NCI-H2227 treated with DMSO at 0.1 percent for 48 hours (cell line): ENCODE measurements at regions not wholly inside any gene's neighbourhood (a gene's known extent, or its start where the extent isn't known, plus 50 kb on each side); places are given as distances from the start of the nearest gene placed in this dataset.
"Not testable (repeated sequence)": the region's sequence is repeated elsewhere in the genome, so short reads cannot be mapped to it uniquely, and the experiment has no call there.

Experiments
- DNase-seq: peaks from one replicate; lab custom pipeline; 2025; lab: John Stamatoyannopoulos, UW

DNA sequence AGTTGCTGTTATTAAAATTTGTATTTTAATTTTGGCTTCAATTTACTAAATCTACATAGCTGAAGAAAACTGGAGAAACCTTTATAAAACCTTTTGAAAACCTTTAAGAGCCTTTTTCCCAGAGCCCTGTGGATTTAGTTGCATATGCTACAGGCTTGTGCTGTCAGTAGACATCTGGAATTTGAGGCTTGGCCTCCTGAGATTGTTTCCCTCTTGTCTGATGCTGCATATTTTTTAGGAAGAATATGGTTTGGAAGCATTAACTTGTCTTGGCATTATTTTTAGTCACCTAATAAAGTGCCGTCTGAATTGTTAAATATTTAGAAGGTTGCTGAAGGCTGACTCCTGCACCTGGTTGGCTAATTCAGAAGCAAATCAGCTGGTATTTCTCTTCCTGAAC is 369.4 kb downstream of the UTRN start:
- DNase-seq, result no peak

DNA sequence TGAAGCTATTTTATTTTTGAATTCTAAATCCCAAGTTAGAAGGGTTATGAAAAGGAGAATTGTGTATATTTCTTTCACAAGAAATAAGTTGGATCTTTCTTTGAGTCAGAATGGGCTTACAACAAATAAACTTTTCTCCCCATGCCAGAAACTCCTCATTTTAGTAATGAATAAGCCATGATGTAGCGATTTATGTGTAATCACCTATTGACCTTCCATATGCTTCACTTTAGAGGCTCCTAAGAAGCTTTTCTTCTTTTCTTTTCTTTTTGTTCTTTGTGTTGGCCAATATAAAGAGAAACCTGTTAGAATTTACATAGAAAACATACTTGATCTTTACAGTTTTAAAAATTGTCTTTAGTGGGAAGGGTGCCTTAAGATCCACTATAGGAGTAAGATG is 370.2 kb downstream of the UTRN start:
- no peak for DNase-seq

DNA sequence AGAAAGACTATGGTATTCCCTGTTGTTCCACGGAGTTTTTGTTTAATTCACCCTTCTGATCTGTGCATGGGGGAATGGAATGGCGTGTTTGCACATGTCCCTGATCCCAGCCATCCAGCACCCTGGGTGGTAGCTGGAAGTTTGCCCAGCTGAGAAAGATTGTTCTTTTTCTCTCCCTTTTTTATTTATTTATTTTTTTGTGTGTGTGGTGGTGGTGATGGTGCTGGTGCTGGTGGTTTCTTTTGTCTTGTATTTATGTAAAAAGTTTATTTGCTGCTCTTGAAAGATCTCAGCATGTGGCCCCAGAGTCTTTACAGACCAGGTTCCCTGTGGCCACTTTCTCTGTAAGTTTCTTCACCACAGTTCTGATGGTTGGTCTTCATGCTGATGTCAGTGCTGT is 372.6 kb downstream of the UTRN start:
- no peak for DNase-seq

DNA sequence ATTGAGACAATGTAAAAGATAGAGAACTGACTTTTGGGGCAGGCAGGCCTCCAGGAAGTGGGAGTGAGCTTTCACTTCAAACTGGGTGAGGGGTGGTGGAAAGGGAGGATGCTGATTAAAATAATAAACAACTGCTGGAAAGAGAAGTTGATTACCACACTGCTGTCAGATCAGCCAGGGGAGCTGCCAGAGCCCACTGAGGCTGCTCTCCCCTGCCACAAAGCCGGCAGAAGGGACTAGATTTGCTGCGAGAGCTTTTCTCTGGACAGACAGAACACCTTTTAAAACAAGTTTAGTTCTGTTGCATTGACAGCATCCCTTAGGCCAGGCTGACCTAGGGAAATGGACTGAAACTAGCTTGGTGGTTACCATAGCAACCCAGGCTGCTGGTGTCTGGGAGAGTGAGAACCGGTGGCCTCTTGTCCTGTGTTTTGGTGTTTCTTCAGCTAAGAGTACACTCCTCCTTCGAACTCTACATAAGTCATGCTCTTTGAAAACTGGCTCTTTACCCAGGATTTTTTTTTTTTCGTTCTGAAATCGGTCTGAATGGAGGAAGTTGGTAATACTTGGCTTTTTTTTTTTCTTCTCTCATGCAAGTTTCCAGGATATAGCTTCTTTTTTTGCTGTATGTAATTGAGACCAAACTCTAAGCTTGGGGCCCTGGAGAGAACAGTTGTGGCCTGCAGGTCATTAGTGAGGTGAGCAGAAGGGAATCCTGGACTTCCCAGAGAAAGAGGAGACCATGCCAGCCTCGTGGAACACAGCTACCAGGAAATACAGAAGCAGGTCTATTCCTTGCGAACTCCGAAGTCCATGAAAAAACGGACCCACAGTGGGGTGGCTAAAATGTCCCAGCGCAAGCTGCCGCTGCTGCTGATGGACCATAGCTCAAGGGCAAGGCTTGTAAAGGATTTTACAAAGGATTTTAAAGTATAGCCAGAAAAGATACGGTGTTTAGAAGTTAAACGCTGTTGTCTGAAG is 374.4 kb downstream of the UTRN start:
- peak; percentile 10 for DNase-seq

DNA sequence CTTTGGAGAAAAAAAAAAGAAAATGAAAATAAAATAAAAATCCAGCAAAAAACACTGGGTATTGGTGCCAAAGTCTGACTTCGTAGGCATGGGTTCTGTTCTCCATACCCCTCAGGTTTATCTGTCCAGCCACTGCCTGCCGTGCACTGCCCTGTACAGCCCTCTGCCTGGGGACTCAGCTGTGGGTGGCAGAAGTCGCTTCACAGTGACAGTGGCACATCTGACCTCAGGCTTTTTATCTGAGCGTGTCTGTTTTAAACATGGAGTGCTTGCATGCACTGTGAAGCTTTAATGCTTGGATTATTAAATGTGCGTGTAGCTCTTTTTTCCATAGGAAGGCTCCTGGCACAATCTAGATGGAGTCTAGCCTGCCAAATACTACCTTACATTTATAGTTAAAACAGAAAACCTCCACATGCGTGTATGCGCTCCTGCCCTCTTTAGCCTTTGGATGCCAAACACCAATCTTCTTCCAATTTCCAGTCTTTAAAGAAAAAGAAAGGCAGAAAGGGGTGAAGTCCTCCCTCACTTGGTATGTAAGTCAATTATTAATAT is 375.5 kb downstream of the UTRN start:
- DNase-seq, result no peak

DNA sequence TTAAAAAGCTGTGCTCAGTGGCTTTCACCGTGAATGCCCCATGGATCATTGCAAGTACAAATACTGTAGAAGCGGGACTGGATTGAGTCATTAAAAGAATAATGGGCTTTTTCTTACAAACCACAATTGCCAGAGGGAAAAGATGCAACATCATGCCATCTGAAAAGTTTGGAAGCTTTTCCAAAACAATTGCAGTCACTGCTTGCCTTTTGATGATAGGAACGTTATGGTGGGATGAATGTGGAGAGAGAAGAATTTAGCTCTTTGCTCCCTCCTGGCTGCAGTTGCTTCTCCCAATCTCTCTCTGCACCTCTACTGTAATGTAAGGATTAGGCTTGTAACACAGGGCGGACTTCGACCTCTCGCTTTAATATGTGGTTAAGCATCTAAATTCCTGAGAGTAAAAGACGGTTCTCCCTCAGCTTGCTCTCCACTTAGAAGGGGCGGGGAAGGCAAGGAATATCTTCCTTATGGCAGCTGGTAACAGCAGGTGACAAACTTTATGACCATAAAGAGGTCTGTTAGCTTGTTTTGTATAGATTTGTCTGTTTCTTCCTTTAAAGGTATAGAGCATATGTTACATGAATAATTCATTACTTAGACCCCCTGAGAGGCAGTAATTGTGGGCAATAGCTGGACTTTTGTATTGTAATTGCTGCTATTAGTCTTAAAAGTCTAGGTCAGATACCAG is 376.1 kb downstream of the UTRN start:
- peak; percentile 87 for DNase-seq

DNA sequence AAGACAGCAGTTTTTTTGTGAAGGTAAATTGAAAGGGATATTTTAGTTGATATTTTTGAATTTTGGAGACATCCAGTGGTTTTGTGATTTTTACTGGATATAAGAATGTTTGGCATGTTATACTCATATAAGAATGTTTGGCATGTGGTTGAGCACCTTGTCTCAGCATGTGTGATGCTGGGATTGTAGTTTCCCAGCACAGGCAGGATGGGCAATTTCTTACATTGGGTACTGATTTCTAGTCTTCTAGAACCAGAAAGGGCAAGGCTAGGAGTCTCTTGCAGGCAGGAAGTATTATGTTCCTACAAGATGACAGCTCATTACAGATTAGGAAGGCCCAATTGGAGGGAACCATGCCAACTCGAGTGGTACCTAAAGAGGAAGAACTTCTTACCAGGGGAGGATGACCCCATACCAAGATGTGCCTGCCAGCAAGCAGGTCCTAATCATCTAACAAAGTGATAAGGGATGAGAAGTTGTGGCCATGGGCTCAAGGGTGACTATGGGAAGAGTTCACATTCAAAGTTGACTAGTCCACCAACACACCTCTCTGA is 377.8 kb downstream of the UTRN start:
- no peak for DNase-seq

DNA sequence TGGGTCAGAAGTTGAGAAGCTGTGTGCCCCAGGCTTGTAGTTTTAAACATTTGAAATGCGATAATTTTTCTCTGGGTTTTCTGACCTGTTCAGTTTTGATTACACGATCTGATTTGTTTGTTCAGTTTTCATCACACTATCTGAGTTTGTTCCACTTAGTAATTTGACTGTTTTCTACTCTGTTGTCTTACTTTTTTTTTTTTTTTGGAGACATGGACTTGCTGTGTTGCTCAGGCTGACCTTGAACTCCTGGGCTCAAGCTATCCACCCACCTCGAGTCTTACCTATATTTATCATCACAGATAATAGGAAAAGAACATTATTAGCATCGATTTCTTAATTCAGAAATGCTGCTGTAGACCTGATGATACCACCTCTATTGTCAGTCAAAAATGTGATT is 379.1 kb downstream of the UTRN start:
- no peak for DNase-seq

DNA sequence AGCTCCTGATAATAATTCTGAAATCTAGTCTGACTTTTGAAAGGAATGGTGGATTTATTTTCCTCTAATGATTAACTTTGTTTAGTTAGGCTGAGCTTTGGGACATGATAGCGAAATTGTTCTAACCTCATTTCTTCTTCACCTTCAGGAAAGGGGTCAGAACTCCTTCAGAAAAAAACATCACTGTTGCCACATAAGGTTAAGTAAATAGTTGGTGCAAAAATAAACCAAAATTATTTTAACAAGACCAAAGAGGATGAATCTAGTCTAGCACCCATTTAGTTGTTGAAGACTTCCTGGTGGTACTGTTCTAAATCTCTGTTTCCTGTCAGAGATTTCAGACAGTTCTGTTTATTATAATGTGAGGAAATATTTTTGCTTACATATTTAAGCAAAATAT is 379.8 kb downstream of the UTRN start:
- no peak for DNase-seq

DNA sequence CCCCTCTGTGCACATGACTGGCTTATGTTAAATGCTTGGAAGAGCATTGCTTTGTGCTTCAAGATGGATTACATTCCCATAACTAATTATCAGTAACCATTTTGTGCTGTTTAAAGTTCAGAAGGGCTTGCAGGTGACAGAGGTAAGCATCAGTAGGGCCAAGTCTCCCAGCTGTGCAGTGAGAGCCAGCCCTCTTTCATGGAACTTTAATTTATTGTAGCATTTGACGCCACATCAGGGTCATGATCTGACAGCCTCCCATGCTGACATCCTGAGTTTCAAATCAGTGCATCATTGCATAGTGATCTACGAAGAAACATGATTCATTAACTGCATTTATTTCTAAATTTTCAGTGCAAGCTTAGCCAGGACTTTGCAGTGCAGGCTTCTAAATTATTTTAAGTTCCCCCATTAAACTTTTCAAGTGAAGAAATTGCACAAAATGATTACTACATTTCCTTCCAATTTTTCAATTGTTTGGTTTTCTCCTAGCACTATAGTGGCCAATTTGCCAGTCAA is 380.9 kb downstream of the UTRN start:
- no peak for DNase-seq

DNA sequence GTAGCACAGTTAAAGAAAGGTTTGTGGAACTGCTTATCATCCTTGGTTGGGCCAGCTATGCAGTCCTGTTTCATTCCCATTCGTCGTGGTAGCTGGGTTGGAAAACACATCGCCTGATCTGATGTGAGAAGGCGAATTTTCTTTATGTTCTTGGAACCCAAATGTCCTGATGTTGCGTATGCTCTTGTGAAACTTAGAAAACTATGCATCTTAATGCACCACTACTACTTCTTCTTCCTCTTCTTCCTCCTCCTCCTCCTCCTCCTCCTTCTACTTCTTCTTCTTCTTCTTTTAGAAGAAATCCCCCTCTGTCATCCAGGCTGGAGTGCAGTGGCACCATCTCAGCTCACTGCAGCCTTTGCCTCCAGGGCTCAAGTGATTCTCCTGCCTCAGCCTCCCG is 381.6 kb downstream of the UTRN start:
- no peak for DNase-seq

DNA sequence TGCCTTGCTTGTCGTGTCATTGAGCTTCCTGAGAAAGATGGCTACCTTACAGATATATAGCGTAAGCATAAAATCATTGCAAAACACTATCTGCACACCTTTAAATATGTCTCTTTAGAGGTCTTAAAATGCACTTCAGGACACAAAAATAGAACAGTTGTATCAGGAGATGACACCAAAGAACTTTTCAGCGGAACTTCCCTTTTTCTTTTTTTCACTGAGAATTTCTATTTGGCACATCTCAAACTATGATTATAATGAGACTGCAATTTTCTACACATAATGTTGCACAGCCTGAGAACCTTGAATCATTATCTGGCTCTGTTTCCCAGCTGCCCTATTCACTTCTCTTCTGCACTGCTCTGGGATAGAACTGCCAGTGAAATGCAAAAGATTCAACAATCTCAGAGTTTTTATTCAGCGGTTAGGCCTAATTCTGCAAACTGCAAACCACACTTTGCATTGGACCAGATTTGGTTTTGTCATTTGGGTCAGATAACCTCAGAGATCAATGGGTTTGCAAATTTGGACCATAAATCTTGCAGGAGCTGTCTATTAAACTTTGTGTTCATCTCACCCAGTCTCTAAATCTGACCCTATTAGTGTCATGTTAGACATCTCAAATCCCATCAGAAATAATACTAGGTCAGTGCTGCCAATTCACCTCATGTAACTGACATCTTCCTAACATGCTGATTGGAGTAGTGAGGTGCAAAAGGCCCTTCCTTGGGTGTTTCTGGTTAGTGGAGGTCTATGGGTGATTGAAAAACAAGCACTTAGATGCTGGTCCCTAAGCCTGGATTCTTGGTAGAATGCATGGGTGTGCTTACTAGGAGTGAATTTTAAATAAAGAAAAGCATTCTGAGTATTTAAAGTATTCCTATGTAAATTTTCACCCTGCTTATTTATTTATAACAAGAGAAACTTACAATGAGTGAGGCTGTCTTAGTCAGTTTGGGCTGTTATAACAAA is 382.7 kb downstream of the UTRN start:
- no peak for DNase-seq

DNA sequence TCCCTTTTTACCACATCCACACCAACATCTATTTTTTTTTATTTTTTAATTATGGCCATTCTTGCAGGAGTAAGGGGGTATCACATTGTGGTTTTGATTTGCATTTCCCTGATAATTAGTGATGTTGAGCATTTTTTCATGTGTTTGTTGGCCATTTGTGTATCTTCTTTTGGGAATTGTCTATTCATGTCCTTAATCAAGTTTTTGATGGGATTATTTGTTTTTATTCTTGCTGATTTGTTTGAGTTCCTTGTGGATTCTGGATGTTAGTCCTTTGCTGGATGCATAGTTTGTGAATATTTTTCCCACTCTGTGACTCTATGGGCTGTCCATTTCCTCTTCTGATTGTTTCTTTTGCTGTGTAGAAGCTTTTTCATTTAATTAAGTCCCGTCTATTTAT is 385.1 kb downstream of the UTRN start:
- not testable (repeated sequence) for DNase-seq

DNA sequence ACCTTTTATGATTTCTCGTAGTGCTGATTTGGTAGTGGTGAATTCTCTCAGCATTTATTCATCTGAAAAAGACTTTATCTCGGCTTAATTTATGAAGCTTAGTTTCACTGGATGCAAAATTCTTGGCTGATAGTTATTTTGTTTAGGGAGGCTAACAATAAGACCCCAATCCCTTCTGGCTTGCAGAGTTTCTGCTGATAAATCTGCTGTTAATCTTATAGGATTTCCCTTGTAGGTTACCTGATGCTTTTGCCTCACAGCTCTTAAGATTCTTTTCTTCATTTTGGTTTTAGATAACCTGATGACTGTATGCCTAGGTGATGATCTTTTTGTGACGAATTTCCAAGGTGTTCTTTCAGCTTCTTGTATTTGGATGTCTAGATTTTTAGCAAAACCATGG is 388.7 kb downstream of the UTRN start:
- no peak for DNase-seq

DNA sequence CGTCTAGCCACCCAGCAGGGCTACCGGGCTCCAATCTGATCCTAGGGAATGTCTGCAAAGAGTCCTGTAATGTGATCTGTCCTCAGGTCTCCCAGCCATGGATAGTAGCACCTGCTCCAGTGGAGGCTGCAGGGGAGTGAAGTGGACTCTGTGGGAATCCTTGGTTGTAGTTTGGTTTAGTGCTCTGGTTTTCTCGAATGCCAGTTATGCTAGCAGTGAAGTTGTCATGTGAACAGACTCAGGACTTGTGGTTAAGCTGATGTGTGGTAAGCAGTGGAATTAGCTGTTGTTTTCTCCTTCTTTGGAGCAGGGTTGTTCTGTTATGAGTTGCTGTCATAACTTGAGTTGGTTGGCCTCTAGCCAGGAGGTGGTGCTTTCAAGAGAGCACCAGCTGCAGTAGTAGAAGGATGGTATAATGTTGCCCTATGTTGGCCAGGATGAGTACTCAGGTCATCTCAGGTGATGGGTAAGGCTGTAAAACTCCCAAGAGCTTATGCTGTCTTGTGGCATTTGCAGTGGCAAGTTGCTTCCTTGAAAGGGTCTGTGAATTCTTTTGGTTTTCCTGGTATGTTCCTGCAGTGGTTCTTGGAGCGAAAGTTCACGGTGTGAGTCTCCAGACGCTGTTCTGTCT is 390.2 kb downstream of the UTRN start:
- no peak for DNase-seq

DNA sequence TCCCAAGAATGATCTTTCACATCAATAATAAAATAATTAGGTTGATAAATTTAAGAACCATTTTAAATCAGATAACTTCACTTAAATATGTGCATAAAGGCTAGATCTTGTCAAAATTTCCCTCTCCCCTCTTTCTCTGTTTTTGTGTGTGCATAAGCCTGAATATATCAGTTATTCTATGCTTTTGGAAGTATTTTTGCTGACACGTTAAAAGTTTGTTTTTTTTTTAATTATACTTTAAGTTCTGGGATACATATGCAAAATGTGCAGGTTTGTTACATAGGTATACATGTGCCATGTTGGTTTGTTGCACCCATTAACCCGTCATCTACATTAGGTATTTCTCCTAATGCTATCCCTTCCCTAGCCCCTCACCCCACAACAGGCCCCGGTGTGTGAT is 391.2 kb downstream of the UTRN start:
- not testable (repeated sequence) for DNase-seq

DNA sequence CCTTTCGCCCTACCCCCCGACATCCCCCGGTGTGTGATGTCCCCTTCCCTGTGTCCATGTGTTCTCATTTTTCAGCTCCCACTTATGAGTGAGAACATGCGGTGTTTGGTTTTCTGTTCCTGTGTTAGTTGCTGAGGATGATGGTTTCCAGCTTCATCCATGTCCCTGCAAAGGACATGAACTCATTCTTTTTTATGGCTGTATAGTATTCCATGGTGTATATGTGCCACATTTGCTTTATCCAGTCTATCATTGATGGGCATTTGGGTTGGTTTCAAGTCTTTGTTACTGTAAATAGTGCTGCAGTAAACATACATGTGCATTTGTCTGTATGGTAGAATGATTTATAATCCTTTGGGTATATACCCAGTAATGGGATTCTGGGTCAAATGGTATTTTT is 392.1 kb downstream of the UTRN start:
- DNase-seq, result not testable (repeated sequence)

DNA sequence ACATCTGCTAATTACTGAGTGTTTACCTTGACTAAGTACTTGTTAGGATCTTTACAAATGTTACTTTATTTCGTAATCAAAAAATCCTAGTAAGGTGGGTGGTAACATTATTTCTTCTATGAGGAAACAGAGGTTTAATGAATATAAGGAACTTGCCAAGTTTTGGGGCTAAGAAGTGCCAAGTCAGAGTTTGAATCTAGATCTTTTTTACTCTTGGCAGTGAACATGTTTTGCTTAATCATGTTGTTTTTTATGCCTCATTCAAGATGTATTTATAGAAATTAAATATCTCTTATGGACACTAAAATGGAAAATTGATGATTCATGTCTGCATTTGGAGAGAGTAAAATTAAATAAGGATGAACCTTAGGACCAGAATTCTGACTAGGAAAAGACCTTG is 393.7 kb downstream of the UTRN start:
- no peak for DNase-seq

DNA sequence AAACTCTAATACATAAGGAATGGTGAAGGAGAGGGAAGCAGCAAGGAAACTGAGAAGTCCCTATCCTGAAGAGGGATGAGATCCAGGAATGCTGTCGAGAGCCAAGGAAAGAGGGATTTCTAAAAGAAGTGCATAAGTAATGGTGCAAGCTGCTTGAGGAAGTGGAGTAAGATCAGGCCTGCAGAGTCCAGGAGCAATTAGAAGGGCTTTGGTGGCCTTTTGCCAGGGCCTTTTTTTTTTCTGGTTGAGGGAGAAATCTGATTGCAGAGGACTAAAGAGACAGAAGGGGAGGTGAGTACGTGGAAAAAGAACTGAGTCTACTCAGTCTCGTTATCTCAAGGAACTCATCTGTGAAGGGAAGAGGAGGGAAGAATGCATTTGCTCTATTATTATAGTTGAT is 396.2 kb downstream of the UTRN start:
- no peak for DNase-seq

DNA sequence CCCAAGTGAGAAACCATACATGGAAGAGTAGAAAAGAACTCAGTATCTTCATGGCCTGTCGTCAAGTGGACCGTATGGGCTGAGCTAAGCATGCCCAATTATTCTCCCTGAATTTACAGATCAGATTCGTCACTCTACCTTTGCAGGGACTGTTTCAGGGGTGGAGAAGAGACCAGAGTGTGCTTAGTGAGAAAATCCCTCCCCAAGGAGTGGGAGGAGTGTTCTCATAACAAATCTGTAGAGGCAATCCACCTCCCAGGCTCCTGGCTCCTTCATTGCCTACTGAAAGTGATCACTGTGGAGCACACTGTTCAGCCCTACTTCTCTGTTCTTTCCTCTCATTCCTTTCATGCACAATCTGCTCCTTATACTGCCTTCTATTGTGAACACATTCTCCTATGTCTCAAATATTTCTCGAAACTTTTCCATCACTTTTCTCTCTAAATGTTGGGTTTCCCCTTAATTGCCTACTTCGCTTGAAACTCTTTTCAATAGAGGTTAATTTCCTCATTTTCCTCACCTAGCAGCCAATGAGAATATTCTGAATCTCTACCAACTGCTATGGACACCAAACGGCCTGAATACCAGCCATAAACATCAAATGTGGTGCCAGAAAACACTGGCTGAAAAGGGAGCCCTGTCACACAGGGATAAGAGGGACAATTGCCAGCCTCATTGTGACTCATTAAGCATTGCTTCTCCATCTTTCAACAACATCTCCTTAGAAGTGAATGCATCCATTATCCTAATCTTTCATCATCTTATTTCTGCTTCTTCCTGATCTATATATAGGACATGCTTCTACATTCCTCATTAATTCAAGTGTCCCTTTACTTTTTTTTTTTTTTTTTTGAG is 398.3 kb downstream of the UTRN start:
- DNase-seq, result no peak
